Cardiac fibroblast (primary cell): ENCODE measurements at regions not wholly inside any gene's neighbourhood (a gene's known extent, or its start where the extent isn't known, plus 50 kb on each side); places are given as distances from the start of the nearest gene placed in this dataset.

Source experiments
- DNase-seq, 2 donors: peaks; one replicate each; pipeline versions ENCODE4 v3.0.0 to v3.0.0-alpha.2; 2010; ENCODE audit warnings: low read depth in 2 of 2
- H3K4me3 ChIP-seq, 2 donors: replicated peaks in 1 of 2; 1 replicate in 1 of 2; 2 replicates in 1 of 2; pipeline ENCODE4 v1.5.1; 2011; ENCODE audit warnings: low read depth in 2 of 2, low read length in 2 of 2, mild to moderate bottlenecking in 2 of 2, moderate library complexity in 1 of 2
- TF ChIP-seq, protein P1 (sequence below): IDR thresholded peaks from one replicate; pipeline ENCODE4 v1.5.1; 2011; ENCODE audit warnings: low read depth, mild to moderate bottlenecking, low read length, inconsistent platforms

- H3K4me3 ChIP-seq = no peak overlapping the region
- TF ChIP-seq, protein P1, sequence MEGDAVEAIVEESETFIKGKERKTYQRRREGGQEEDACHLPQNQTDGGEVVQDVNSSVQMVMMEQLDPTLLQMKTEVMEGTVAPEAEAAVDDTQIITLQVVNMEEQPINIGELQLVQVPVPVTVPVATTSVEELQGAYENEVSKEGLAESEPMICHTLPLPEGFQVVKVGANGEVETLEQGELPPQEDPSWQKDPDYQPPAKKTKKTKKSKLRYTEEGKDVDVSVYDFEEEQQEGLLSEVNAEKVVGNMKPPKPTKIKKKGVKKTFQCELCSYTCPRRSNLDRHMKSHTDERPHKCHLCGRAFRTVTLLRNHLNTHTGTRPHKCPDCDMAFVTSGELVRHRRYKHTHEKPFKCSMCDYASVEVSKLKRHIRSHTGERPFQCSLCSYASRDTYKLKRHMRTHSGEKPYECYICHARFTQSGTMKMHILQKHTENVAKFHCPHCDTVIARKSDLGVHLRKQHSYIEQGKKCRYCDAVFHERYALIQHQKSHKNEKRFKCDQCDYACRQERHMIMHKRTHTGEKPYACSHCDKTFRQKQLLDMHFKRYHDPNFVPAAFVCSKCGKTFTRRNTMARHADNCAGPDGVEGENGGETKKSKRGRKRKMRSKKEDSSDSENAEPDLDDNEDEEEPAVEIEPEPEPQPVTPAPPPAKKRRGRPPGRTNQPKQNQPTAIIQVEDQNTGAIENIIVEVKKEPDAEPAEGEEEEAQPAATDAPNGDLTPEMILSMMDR = no peak
- no peak for DNase-seq
Measured at GRCh38 chr10:108638225-108638624, 1285.1 kb downstream of the XPNPEP1 start.

- no peak overlapping the region for H3K4me3 ChIP-seq
- no peak for DNase-seq
- TF ChIP-seq, protein P1 = no peak
Measured at GRCh38 chr10:108633046-108633445, 1290.3 kb downstream of the XPNPEP1 start.

GRCh38 chr10:108632144-108632543, 1291.2 kb downstream of the XPNPEP1 start:
- TF ChIP-seq, protein P1 = no peak
- DNase-seq = no peak
- H3K4me3 ChIP-seq = no peak overlapping the region

DNA sequence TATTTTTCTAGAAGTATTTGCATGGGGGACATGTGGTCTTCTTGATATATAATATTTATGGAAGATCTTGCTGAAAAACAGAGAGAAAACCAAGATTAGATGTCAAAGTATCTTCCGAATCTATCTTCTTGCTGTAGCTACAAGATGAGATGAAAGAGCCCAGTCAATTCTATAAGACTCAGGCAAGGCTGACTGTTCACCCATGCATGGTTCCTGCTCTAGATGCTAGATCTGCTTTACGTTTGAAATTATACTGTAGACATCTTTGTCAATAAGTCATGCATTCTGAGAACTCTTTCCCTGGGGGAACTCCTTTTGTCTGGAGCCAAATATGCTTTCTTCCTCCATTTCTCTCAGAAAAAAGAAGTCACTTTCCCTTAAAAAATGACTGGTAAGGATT, 1292.0 kb downstream of the XPNPEP1 start:
- TF ChIP-seq, protein P1 = no peak
- DNase-seq = no peak
- no peak overlapping the region for H3K4me3 ChIP-seq

GRCh38 chr10:108629834-108630233, 1293.5 kb downstream of the XPNPEP1 start:
- DNase-seq = peak; percentile 0 to 20
- TF ChIP-seq, protein P1 = no peak
- no peak overlapping the region for H3K4me3 ChIP-seq

GRCh38 chr10:108624052-108624451, 1299.3 kb downstream of the XPNPEP1 start:
- TF ChIP-seq, protein P1 = no peak
- no peak for DNase-seq
- H3K4me3 ChIP-seq = no peak overlapping the region

GRCh38 chr10:108620821-108621534, 1302.3 kb downstream of the XPNPEP1 start:
- TF ChIP-seq, protein P1 = no peak
- DNase-seq = no peak

More at GRCh38 chr10:108620821-108621534, 1302.3 kb downstream of the XPNPEP1 start:
- no peak overlapping the region for H3K4me3 ChIP-seq
